ENCODE measurements at regions not wholly inside any gene's neighbourhood (a gene's known extent, or its start where the extent isn't known, plus 50 kb on each side); places are given as distances from the start of the nearest gene placed in this dataset.
"Not testable (repeated sequence)": the region's sequence is repeated elsewhere in the genome, so short reads cannot be mapped to it uniquely, and the experiment has no call there.

DNA sequence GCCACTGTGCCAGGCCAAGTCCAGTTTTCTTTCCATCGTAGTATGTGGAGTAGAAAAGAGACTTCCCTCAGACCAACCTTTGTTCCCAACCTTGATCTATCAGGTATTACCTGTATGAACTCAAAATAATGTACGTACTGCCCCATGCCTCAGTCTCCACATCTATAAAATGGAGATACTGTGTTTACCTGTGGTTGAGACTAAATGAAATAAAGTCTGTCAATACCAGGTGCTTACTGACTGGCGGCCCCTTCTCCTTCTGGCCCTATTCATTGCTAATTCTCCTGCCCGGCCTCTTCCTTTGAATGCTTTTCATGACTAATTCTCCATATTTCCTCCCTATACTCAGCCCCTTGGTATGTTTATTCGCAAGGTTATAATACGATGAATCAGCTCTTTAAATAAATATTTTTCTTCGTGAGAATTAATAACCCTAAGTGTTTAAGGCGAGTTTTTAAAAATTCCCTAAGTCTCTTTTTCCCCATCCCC lies 89.6 kb upstream of the BASP1 start:
- peak; percentile 82 for DNase-seq (ENCODE audit: low read depth)

DNA sequence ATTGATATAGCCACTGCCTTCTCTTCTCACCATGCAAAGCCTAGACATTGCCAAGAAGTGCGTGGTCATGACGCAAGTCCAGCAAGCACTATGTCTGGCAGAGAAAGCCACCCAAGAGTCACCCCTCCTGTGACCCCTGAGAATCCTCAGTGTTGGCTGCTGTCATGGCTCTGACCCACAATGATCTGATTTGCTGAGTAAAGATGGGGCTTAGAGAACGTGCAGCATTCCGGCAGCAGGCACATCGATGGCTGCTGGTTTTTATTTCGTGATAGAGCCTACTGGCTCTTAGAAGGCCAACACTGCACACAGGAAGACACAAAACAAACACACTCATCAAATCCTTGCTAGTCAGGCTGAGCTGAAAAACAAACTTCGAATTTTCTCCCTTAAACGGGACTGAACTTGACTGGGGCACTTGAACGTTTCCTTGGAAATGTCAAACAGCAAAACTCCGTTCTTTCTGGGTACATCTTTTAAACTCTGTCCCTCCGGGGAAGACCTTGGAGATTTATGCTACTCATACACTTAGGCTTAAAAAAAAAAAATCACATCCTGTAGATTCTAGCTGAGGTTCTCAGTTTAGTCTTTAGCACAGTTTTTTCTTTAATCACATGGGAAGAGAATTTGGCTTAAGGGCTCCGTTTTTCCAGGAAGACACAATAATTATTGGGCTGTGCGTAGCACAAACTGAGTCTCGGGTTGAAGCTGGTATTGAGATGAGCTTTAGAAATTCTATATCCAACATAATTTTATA lies 88.2 kb upstream of the BASP1 start:
- no peak for DNase-seq (ENCODE audit: low read depth)

DNA sequence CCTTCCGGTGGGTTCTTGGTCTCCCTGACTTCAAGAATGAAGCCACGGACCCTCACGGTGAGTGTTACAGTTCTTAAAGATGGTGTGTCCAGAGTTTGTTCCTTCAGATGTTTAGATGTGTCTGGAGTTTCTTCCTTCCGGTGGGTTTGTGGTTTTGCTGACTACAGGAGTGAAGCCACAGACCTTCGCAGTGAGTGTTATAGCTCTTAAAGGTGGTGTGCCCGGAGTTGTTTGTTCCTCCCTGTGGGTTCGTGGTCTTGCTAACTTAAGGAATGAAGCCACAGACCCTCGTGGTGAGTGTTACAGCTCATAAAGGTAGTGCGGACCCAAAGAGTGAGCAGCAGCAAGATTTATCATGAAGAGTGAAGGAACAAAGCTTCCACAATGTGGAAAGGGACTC lies 87.1 kb upstream of the BASP1 start:
- not testable (repeated sequence) for DNase-seq (ENCODE audit: low read depth)

DNA sequence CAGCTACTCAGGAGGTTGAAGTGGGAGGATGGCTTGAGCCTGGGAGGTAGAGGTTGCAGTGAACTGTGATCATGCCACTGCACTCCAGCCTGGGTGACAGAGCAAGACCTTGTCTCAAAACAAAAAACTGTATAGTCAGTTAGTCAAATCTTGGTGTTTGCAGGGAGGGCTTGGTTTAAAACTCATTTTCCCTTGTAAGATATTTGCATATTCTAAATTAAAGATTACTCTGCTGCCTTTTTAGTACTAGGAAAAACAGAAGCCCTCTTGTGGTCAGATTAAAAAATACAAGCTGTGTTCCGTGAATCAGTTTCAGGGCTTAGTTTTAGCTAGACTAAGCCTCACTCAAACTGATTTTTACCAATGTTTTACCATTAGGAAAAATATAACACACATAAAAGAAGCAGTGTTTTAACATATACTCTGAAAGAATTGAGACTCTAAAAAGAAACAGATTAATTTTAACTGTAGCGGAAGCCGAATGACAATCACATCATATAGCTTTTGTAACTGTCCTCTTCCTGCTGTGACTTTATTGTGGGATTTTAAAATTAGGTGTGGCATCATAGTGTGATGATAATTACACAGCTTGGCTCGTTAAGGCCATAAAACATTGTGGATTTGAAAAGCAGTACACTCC lies 84.9 kb upstream of the BASP1 start:
- DNase-seq (ENCODE audit: low read depth), result no peak

DNA sequence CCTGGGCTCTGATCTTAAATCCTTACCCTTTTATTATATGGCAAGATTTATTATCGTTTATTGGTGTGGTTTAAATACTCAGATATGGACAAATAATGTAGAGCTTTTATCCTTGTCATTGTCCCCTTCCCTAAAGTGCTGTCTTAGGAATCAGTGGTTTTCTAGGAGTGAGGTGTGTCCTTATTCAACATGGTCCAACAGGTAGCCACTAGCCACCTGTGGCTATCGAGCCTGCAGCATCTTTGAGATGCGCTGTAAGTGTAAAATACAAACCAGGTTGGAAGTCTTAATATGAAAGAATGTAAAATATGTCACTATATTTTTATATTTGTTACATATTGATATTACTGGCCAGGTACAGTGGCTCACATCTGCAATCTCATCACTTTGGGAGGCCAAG lies 82.4 kb upstream of the BASP1 start:
- DNase-seq (ENCODE audit: low read depth), result no peak

DNA sequence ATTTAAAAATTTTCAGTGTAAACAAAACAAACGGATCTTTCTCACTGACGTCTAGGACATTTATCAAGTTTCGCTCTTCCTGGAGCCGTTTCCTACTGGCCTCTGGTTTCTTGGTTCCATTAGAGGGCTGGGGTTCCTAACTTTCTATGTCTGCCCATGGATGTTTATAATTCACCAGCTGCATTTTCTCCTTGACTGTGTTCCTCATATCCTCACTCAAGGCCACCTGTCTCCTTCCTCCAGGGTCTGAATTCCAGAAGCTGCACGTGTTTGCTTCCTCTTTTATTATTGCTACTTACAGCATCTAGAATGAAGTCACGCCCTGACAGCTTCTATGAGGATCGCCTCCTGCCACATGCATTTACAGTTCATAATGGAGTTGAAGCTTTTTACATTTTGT lies 74.1 kb upstream of the BASP1 start:
- no peak for DNase-seq (ENCODE audit: low read depth)

DNA sequence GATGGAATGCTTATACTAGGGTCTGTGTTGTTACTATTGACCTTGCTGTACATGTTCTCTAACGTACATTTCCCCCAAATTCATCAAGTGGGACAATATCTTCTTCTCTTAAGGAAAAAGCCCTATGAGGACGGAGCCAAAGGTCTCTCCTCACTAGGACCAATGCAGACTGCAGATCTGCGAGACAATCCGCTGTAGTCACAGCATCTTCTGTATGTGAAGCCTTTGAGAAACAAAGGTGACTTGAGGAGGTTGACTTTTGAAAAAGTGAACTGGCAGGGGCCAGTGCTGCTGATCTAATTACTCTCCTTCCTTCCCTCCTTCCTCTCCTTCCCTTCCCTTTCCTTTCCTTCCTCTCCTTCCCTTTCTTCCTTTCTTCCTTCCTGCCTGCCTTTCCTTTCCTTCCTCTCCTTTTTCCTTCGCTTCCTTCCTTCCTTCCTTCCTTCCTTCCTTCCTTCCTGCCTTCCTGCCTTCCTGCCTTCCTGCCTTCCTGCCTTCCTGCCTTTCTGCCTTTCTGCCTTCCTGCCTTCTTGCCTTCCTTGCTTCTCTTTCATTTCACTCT lies 71.1 kb upstream of the BASP1 start:
- no peak for DNase-seq (ENCODE audit: low read depth)

DNA sequence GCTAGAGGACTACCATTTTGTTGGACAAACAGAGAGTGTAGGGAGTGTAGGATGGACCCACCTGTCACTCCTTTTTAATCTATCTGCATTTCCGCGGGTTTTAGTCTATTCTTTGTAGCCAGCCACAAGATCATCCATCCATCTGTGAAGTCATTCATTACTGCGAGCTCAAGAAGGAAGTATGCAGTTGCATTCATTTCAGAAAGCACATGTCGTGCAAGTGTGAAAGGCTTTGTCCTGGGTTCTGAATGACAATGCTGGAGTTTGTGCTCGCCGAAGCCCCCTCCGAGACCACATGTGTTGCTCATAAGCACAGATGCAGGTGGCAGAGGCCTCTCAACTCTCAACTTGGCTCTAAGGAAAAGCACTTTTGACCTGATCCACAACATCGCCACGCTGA lies 70.3 kb upstream of the BASP1 start:
- no peak for DNase-seq (ENCODE audit: low read depth)

DNA sequence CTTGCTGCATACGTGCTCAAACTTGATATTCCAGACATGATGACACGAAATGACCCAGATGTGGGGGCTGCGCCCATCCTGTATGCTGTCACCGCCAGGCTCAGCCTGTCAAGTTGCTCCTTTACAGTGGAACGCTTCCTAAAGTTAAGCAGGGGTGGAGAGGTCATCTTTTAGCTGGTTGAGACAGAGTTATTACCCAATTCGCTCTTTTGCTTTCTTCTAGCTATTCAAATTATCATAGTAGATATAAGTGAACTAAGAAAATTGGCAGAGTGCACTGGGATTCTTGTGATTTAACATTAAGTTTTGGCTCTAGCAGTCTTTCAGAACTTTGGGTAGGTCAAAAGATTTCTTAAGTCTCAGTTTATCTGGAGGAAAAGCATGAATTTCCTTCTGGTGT lies 69.8 kb upstream of the BASP1 start:
- no peak for DNase-seq (ENCODE audit: low read depth)

DNA sequence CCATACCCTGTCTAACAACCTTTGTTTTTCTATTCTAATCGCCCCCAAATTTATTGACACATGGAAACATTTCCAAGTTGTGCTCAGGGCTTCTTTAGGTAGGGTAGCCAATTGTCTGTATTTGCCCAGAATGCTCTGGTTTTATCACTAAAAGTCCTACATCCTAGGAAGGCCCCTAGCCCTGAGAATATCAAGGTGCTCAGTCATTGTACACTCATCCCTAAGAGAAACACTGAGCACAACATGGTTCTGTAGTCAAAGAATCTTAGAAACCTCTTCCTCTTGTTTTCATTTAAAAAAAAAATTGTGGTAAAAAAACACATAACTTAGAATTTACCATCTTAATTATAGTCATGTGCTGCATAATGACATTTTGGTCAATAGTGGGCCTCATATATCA lies 69.0 kb upstream of the BASP1 start:
- no peak for DNase-seq (ENCODE audit: low read depth)

DNA sequence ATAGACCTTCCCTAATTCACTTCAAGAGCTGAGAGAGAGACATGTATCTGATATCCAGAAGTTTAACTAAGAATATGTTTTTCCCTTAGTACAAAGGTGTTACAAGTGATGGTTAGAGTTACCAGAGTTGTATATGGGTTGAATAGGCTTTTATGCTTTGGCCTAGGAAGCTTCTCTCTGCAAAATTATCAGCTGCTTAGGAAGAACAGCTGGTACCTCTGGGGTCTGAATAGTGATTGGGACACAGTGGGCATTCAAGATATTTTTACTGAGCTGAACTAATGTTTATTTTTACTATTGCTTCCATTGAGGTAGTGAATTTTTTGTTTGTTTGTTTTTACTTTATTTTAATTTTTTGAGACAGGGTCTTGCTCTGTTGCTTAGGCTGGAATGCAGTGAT lies 67.6 kb upstream of the BASP1 start:
- DNase-seq (ENCODE audit: low read depth), result no peak

DNA sequence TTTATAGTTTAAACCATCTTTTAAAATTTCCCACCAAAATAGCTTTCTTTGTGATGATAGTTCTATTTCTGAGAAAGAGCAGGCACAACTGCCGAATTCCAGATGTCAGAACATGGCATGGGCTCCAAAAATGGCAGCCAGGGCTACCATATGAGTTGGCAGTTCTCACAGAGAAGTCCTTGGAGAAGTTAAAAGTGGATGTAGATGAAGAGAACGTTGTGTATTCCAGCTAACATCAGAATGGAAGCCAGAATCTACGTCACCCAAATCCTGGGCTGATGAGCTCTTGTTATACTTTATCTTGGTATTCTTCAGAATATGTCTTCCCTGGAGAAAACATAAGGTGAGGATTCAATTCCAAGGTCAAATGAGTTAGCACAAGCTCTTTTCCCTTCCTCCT lies 66.9 kb upstream of the BASP1 start:
- no peak for DNase-seq (ENCODE audit: low read depth)

DNA sequence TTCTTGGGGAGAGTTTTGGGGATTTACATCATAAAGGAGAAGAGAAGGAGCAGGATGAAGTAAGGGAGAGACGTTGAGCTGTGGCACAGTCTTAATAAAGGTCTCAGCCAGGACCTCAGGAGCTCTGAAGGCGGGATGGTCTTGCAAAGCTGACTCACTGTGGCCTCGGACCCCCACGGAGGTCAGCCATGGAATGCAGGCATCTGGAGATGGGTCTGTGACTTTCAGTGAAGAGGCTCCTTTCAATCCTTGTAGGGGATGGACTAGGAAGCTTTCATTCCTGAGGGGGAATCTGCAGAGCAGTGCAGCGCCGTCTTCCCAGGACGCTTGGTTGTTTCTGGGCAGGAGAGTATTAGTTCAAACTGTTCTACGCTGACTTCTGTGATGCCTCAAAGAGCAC lies 65.7 kb upstream of the BASP1 start:
- DNase-seq (ENCODE audit: low read depth), result no peak

DNA sequence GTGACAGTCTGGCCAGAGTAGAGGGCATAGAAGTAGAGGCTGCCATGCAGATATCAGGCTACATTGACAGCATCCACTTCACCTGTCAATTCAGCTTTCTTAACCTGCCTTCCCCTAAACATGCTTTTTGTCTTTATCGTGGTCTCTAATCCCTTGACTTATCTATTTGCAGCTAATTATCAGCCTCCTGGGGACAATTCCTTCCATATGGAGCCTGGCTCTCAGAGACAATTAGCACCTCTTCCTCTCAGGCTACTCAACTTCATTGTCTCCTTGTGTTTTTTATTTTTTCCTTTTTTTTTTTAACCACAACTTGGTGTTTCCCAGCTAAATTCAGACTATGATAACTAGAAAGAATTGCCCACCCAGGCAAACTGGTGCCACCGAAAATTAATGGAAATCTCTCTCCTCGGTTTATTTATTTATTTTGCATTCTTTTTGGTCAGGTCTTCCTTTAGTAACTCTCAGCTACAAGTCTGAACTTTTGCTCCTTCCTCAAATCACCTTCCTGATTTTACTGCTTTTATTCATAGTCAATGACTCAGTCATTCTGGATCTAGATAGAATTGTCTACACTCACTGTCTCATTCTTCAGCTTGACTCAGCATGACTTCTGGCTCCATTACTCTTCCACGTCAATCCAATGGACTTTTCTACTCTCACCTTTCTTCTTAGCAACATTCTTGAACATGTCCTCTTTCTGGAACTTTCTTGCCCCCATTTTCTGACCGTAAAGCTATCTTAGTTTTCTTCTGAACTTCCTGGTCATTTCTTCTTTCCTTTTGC lies 63.0 kb upstream of the BASP1 start:
- DNase-seq (ENCODE audit: low read depth), result no peak

DNA sequence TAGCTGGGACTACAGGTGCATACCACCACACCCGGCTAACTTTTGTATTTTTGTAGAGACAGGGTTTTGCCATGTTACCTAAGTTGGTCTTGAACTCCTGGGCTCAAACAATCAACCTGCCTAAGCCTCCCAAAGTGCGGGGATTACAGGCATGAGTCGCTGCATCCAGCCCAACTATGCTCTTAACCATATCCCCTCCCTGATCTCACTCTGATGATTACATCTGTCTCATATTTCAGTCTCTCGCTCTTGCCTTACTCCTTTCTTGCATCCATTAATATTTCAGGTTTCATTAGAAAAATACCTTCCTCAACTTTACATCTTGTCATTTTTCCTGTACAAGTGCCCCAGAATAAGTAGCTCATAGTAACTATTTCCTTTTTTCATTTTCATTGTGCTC lies 61.0 kb upstream of the BASP1 start:
- DNase-seq (ENCODE audit: low read depth), result no peak

DNA sequence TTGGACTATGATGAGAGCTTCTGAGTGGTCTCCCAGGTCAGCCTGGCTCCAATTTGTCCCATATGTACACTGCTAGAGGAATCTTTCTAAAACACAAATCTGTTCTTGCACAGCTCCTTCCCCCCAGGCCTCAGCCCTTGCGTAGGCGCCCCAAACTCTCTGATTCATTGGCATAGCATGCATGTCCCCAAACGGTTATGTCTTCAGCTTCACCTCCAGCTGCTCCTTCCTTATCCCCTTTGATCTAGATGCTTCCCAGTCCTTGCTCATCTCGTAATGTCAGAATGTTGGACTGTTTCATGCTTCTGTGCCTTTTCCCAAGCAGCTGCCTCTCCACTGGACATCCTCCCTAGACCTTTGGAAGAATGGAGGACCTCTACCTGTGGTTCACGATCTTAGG lies 60.1 kb upstream of the BASP1 start:
- no peak for DNase-seq (ENCODE audit: low read depth)

DNA sequence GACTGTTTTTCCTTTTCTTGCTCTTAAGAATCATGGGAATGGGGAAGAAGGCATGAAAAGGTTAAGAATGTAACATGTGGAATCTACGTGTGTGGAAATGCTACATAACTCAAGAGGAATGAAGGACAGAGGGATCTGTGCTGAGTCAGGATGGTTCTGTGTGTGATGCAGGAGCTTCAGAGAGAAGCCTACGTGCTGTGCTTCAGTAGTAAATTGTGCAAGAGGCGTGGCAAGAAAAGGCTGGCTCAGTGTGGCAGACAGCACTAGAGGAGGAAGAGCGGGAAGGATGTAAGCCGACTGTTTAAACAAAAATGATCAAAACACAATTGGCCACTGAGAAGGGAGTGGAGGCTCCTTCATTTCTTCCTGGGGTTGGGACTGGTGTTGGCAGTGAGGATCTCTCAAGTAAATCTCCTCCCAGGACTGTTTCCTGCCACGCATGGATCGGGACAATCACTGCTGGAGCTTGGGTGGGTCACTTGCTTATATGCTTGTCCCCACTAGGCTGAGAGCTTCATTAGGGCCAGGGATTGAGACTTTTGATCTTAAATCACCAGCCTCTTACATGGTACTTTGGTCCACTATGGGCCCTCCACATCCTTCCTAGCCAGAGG lies 59.4 kb upstream of the BASP1 start:
- DNase-seq (ENCODE audit: low read depth), result no peak

DNA sequence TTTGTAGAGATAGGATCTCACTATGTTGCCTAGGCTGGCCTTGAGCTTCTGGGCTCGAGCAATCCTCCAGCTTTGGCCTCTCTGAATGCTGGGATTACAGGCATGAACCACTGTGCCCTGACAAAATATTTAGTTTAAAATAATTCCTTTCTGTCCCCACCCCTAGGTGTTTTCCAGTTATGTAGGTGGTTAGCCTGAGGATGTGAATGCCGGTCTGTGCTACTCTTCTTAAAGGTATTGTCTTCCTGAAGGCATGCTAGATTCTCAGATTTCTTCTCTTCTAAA lies 56.7 kb upstream of the BASP1 start:
- DNase-seq (ENCODE audit: low read depth), result no peak

DNA sequence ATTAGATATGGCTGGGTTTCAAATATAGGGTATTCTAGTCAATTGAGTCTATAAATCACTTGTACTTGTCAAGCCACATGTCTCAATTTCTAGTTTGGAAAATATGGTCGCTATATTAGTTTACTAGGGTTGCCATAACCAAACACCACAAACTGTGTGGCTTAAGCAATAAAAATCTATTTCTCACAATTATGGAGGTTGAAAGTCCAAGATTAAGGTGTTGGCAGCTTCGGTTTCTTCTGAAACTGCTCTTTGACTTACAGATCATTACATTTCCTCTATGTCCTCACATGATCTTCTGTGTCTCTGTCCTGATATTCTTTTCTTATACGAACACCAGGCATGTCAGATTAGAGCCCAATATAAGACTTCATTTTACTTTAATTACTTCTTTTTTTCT lies 55.8 kb upstream of the BASP1 start:
- no peak for DNase-seq (ENCODE audit: low read depth)

DNA sequence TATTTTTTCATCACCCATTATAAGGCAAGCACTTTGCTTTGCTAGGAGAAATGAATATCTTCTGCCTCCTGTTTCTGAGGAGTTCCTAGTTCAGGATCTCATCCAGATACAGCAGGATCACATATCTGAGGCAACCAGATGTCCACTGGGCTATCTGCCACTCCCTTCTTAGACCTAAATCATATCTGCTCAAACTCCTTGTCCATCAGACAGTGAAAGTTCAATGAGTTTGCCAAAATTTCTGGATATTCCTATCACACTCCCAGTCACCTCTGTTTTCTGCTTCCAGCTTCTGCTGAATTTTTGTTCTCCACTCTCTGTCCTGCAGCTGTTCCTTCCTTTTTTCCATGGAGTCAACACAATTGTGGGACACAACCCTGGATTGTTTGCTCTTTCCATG lies 54.2 kb upstream of the BASP1 start:
- DNase-seq (ENCODE audit: low read depth), result no peak

DNA sequence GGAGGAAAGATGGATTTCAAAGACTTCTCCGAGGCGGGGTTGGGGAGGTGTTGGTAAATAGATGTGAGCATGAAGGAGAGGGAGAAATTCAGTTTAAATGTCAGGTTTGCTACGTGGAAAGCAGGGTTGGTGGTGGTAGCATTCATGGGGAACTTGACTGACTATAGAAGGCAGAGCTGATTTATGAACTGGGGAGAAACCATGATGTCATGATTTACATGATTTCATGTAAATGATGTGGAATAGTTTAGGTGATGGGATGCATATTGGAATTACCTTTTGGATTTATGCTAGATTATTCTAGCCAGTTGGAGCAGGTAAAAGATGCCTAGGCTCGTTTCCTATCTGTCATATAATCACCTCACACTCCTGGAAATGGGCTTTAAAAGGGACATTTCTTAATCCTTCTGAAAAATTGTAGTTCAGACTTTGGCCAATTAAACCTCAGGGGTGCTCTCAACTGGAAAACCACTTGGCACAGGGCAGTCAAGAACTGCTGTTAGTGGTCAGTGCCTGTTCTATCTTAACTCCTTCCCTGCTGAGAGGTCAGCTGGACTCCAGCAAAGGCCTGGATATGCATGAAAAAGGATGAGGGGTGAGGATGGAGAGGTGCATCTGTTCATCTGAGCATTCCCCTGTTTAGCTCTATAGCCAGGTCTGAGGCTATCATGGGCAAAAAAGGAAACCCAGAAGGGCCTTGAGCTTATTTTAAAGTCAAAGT lies 50.1 kb upstream of the BASP1 start:
- no peak for DNase-seq (ENCODE audit: low read depth)

All from HS-27A (cell line).